CD14-positive monocyte (primary cell): ENCODE measurements at regions not wholly inside any gene's neighbourhood (a gene's known extent, or its start where the extent isn't known, plus 50 kb on each side); places are given as distances from the start of the nearest gene placed in this dataset.

Experiments used
- DNase-seq, 3 donors: peaks; one replicate each; pipeline ENCODE4 v3.0.0-alpha.2; 2011 to 2022
- H2AFZ ChIP-seq: 2 replicates; pipeline ENCODE4 v1.6.0; 2012; ENCODE audit warnings: mild to moderate bottlenecking, low read depth, low read length, inconsistent platforms; ENCODE audit not compliant: insufficient read depth, poor library complexity, severe bottlenecking
- H3K27ac ChIP-seq, 2 donors: 1 replicate in 1 of 2; 2 replicates in 1 of 2; pipeline ENCODE4 v1.5.1; 2012 to 2013; ENCODE audit warnings: low read length in 2 of 2, control low read depth in 1 of 2, inconsistent platforms in 1 of 2, low read depth in 1 of 2, mild to moderate bottlenecking in 1 of 2
- H3K27me3 ChIP-seq, 2 donors: one replicate each; pipeline versions ENCODE4 v1.6.0 to v1.6.1; 2011 to 2013; ENCODE audit warnings: low read length in 2 of 2; ENCODE audit not compliant: control insufficient read depth in 2 of 2, insufficient read depth in 2 of 2
- H3K36me3 ChIP-seq, 2 donors: replicated peaks in 1 of 2; 1 replicate in 1 of 2; 2 replicates in 1 of 2; pipeline versions ENCODE4 v1.5.1 to v1.6.1; 2012 to 2013; ENCODE audit warnings: low read length in 2 of 2, control low read depth in 1 of 2, inconsistent platforms in 1 of 2, mild to moderate bottlenecking in 1 of 2; ENCODE audit not compliant: insufficient read depth in 2 of 2, control insufficient read depth in 1 of 2
- H3K4me1 ChIP-seq, 2 donors: 1 replicate in 1 of 2; 2 replicates in 1 of 2; pipeline versions ENCODE4 v1.5.1 to v1.6.1; 2012 to 2013; ENCODE audit warnings: low read length in 2 of 2, control low read depth in 1 of 2, inconsistent platforms in 1 of 2, mild to moderate bottlenecking in 1 of 2, moderate library complexity in 1 of 2; ENCODE audit not compliant: insufficient read depth in 2 of 2, control insufficient read depth in 1 of 2
- H3K4me2 ChIP-seq: replicated peaks from 2 replicates; pipeline ENCODE3; 2012; ENCODE audit warnings: low read length, moderate library complexity, mild to moderate bottlenecking; ENCODE audit not compliant: poor library complexity, severe bottlenecking; ENCODE audit errors: extremely low read depth
- H3K4me3 ChIP-seq, 3 experiments: fragments of 200-600 bp in 1 of 3; sonication (generic) in 1 of 3; replicated peaks in 1 of 3; 1 replicate in 2 of 3; 2 replicates in 1 of 3; pipeline ENCODE4 v1.5.1; 2011 to 2013; ENCODE audit warnings: low read length in 3 of 3, mild to moderate bottlenecking in 3 of 3, control low read depth in 2 of 3, low read depth in 2 of 3, inconsistent platforms in 1 of 3, moderate library complexity in 1 of 3
- H3K79me2 ChIP-seq: 2 replicates; pipeline ENCODE4 v1.6.0; 2012; ENCODE audit warnings: mild to moderate bottlenecking, control low read depth, inconsistent platforms, low read length, moderate library complexity; ENCODE audit not compliant: insufficient read depth
- H3K9ac ChIP-seq: 2 replicates; pipeline ENCODE4 v1.6.0; 2017; ENCODE audit warnings: low read length, mild to moderate bottlenecking; ENCODE audit not compliant: insufficient read depth, poor library complexity, severe bottlenecking
- H3K9me3 ChIP-seq, 2 donors: replicated peaks in 1 of 2; 1 replicate in 1 of 2; 2 replicates in 1 of 2; pipeline versions ENCODE4 v1.5.1 to v1.6.1; 2012 to 2013; ENCODE audit warnings: low read length in 2 of 2, control low read depth in 1 of 2; ENCODE audit not compliant: control insufficient read depth in 1 of 2, insufficient read depth in 1 of 2
- H4K20me1 ChIP-seq: 2 replicates; pipeline ENCODE4 v1.6.0; 2012; ENCODE audit warnings: mild to moderate bottlenecking, low read length, control low read depth, moderate library complexity; ENCODE audit not compliant: insufficient read depth
- H3K27ac Mint-ChIP-seq, 7 donors: one replicate each; pipeline ENCODE4 v1.8.0; 2020; ENCODE audit warnings: mild to moderate bottlenecking in 7 of 7, mixed read lengths in 7 of 7, moderate library complexity in 6 of 7, inconsistent platforms in 2 of 7
- H3K27me3 Mint-ChIP-seq, 3 donors: one replicate each; pipeline ENCODE4 v1.8.0; 2021 to 2022; ENCODE audit warnings: low read depth in 3 of 3, mild to moderate bottlenecking in 3 of 3, mixed read lengths in 3 of 3, moderate library complexity in 3 of 3, inconsistent platforms in 1 of 3
- H3K36me3 Mint-ChIP-seq, 2 donors: one replicate each; pipeline ENCODE4 v1.8.0; 2020; ENCODE audit warnings: mixed read lengths in 2 of 2, inconsistent platforms in 1 of 2, mild to moderate bottlenecking in 1 of 2
- H3K4me1 Mint-ChIP-seq: one replicate; pipeline ENCODE4 v1.8.0; 2020; ENCODE audit warnings: mild to moderate bottlenecking, mixed read lengths
- H3K4me3 Mint-ChIP-seq, 2 donors: one replicate each; pipeline ENCODE4 v1.8.0; 2020; ENCODE audit warnings: mild to moderate bottlenecking in 2 of 2, mixed read lengths in 2 of 2, moderate library complexity in 1 of 2
- H3K9me3 Mint-ChIP-seq, 7 donors: one replicate each; pipeline ENCODE4 v1.8.0; 2020 to 2022; ENCODE audit warnings: mixed read lengths in 7 of 7, mild to moderate bottlenecking in 6 of 7, moderate library complexity in 6 of 7, inconsistent platforms in 2 of 7
- WGBS: methylation state at CpG from one replicate; pipeline ENCODE4 v1.1.5; 2013; ENCODE audit warnings: missing lambda C conversion rate; ENCODE audit not compliant: insufficient coverage; 5-methylcytosine and 5-hydroxymethylcytosine counted together
- intact Hi-C, 2 donors: fragments of 100-400 bp; cut with micrococcal nuclease; formaldehyde crosslinking; loops; one replicate each; pipeline versions ENCODE4 v1.15.0 to v1.15.1; 2023
- TF ChIP-seq, protein P1 (sequence below): fragments of 200-600 bp; IDR thresholded peaks from one replicate; pipeline ENCODE4 v1.8.0; 2022; ENCODE audit warnings: antibody characterized with exemption, mild to moderate bottlenecking

DNA sequence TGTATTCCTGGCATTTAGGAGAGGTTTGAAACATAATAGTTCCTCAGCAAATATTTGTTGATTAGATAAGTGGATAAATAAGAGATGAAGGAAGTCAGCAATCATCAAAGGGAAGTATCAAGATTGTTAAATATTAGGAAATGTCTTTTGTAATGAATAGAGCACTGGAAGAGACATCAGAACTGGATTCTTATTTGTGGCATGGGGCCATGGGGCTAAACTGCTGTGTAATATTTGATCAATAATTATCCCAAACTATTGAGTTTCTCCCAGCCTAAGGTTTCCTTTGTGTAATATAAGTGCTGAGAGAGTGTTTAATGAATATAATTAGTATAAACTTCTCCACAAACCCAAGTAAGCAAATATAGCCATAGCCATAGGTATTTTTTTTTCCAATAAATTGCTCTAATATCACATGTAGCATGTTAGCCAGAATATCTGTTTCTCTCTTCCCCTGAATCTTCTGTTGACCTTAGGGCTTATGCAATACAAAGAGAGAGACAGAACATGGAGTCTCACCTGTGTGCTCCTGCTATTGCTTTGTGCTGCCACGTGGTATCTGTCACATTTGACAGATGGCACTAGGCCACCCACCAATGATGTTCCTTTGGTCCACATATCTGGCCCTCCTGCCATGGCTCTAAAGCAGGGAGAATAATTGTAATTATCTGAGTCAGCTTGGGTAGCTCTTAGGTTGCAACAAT, 658.7 kb downstream of the SOX5 start:
- Mint-ChIP-seq H3K27me3 (no peaks in the 10 kb centered on the region), H3K36me3 (no peaks in the 10 kb centered on the region), H3K27ac (no peak overlapping the region), H3K4me1 (no peaks in the 10 kb centered on the region), H3K4me3 (no peak overlapping the region), H3K9me3 (peaks cover 2 to 13% (median 8%) of the 10 kb centered on the region in 7 donors)
- Histone ChIP-seq H3K27me3 (no peaks in the 10 kb centered on the region), H2AFZ (no peak overlapping the region), H3K9me3 (peaks cover 5 to 9% of the 10 kb centered on the region in 2 donors), H3K4me3 (no peak overlapping the region), H3K4me2 (no peak overlapping the region), H3K27ac (no peak overlapping the region), H4K20me1 (no peaks in the 10 kb centered on the region), H3K36me3 (no peaks in the 10 kb centered on the region), H3K79me2 (no peaks in the 10 kb centered on the region), H3K4me1 (no peaks in the 10 kb centered on the region), H3K9ac (no peak overlapping the region)
- TF ChIP-seq, protein P1, sequence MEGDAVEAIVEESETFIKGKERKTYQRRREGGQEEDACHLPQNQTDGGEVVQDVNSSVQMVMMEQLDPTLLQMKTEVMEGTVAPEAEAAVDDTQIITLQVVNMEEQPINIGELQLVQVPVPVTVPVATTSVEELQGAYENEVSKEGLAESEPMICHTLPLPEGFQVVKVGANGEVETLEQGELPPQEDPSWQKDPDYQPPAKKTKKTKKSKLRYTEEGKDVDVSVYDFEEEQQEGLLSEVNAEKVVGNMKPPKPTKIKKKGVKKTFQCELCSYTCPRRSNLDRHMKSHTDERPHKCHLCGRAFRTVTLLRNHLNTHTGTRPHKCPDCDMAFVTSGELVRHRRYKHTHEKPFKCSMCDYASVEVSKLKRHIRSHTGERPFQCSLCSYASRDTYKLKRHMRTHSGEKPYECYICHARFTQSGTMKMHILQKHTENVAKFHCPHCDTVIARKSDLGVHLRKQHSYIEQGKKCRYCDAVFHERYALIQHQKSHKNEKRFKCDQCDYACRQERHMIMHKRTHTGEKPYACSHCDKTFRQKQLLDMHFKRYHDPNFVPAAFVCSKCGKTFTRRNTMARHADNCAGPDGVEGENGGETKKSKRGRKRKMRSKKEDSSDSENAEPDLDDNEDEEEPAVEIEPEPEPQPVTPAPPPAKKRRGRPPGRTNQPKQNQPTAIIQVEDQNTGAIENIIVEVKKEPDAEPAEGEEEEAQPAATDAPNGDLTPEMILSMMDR: no peak
- intact Hi-C loops: no loop called here
- no peak for DNase-seq
- WGBS: no CpG with 5 or more reads among the region's 1 CpG

DNA sequence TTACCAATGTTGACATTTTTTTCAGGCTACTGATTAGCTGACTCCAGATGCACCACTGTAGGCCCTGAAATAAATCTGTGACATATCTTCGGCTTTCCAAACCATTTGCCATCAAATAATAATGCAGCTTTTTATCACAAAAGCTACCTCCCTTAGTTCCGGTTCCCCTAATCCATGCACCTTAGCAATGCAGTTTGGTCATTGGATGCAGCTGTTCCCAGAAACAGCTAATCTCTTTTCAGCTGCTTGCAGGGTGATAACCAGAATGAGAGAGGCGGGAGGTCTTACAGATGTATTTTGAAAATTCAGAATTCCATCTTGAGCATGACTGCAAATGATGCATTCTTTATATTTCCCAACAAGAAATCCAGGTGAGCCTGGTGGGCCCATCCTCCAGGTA, 646.2 kb downstream of the SOX5 start:
- H3K36me3 ChIP-seq: no peaks in the 10 kb centered on the region
- no peak overlapping the region for H3K27ac ChIP-seq
- H4K20me1 ChIP-seq: no peaks in the 10 kb centered on the region
- H2AFZ ChIP-seq: no peak overlapping the region
- no peak overlapping the region for H3K4me2 ChIP-seq
- 80% methylated on average over 1 of the region's 3 CpGs for WGBS
- Mint-ChIP-seq H3K9me3 (peaks cover 7 to 19% (median 12%) of the 10 kb centered on the region in 7 donors), H3K36me3 (no peaks in the 10 kb centered on the region), H3K27me3 (peaks cover 0 to 3% (median 0%) of the 10 kb centered on the region in 3 donors), H3K4me1 (no peaks in the 10 kb centered on the region), H3K4me3 (no peak overlapping the region), H3K27ac (no peak overlapping the region)
- peaks cover 10 to 23% of the 10 kb centered on the region in 2 donors for H3K9me3 ChIP-seq
- no peak overlapping the region for H3K4me3 ChIP-seq
- no peak for DNase-seq
- no peaks in the 10 kb centered on the region for H3K27me3 ChIP-seq
- no peaks in the 10 kb centered on the region for H3K79me2 ChIP-seq
- no peak overlapping the region for H3K9ac ChIP-seq
- TF ChIP-seq, protein P1: no peak
- intact Hi-C loops: no loop called here
- H3K4me1 ChIP-seq: no peaks in the 10 kb centered on the region
